ENCODE measurements at regions not wholly inside any gene's neighbourhood (a gene's known extent, or its start where the extent isn't known, plus 50 kb on each side); places are given as distances from the start of the nearest gene placed in this dataset.

DNA sequence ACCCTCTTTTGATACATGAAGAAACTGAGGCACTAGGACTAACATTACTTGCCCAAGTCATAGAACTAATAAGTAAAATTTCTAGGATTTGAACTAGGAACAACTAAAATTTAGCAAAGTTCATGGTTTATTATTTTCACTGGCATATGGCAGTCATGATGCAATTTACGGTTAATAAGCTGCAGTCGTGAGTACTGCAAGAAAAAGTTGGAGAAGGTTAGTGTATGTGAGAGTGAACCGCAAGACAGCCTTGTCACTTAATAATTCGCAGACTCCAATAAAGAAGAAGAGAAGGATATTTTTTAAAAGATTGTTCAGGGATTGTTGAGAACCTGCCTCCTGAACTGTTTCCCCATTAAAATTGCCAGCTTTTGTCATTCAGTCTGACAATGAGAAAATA is 663.4 kb upstream of the TENM4 start:
- TF ChIP-seq YY1 (IDR thresholded peaks at IDR 0.05; ENCODE audit: low read depth, low read length) (no peak), CHD2 (IDR thresholded peaks at IDR 0.05; ENCODE audit: low read length) (no peak), POLR2AphosphoS5 (IDR thresholded peaks at IDR 0.05; ENCODE audit: low read depth, low read length) (no peak), TAF1 (IDR thresholded peaks at IDR 0.05; ENCODE audit: low read depth, low read length) (no peak), SUZ12 (IDR thresholded peaks at IDR 0.05; ENCODE audit: low read length) (no peak), EZH2 (IDR thresholded peaks at IDR 0.05; ENCODE audit: low read depth, low read length, severe bottlenecking) (no peak), NRF1 (IDR thresholded peaks at IDR 0.05; ENCODE audit: low read depth, low read length) (no peak), POLR2A (IDR thresholded peaks at IDR 0.05; ENCODE audit: control extremely low read depth in 1 of 2, low read depth in 2 of 2, low read length in 2 of 2) (no peak), HDAC2 (IDR thresholded peaks at IDR 0.05; ENCODE audit: borderline replicate concordance in 1 of 2, low read depth in 2 of 2, low read length in 2 of 2) (no peak)
- TF ChIP-seq, protein P1, sequence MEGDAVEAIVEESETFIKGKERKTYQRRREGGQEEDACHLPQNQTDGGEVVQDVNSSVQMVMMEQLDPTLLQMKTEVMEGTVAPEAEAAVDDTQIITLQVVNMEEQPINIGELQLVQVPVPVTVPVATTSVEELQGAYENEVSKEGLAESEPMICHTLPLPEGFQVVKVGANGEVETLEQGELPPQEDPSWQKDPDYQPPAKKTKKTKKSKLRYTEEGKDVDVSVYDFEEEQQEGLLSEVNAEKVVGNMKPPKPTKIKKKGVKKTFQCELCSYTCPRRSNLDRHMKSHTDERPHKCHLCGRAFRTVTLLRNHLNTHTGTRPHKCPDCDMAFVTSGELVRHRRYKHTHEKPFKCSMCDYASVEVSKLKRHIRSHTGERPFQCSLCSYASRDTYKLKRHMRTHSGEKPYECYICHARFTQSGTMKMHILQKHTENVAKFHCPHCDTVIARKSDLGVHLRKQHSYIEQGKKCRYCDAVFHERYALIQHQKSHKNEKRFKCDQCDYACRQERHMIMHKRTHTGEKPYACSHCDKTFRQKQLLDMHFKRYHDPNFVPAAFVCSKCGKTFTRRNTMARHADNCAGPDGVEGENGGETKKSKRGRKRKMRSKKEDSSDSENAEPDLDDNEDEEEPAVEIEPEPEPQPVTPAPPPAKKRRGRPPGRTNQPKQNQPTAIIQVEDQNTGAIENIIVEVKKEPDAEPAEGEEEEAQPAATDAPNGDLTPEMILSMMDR (IDR thresholded peaks at IDR 0.05; ENCODE audit: control extremely low read depth in 1 of 3, insufficient read depth in 1 of 3, low read depth in 1 of 3, low read length in 3 of 3), result no peak
- TF ChIP-seq, protein P2, sequence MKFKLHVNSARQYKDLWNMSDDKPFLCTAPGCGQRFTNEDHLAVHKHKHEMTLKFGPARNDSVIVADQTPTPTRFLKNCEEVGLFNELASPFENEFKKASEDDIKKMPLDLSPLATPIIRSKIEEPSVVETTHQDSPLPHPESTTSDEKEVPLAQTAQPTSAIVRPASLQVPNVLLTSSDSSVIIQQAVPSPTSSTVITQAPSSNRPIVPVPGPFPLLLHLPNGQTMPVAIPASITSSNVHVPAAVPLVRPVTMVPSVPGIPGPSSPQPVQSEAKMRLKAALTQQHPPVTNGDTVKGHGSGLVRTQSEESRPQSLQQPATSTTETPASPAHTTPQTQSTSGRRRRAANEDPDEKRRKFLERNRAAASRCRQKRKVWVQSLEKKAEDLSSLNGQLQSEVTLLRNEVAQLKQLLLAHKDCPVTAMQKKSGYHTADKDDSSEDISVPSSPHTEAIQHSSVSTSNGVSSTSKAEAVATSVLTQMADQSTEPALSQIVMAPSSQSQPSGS (IDR thresholded peaks at IDR 0.05; ENCODE audit: low read length), result no peak

Measured in H1 (cell line).